Amniotic stem cell (primary cell): ENCODE measurements at regions not wholly inside any gene's neighbourhood (a gene's known extent, or its start where the extent isn't known, plus 50 kb on each side); places are given as distances from the start of the nearest gene placed in this dataset.
A peak's percentile ranks its signal among the peaks of the same experiment; 100 is the strongest.
"Not testable (repeated sequence)": the region's sequence is repeated elsewhere in the genome, so short reads cannot be mapped to it uniquely, and the experiment has no call there.

Experiments used
- DNase-seq: peaks from one replicate; lab custom pipeline; 2025; lab: John Stamatoyannopoulos, UW

GRCh38 chr21:14903172-14903865 is 161.5 kb downstream of the NRIP1 start:
- no peak for DNase-seq

GRCh38 chr21:14901482-14901958 is 163.3 kb downstream of the NRIP1 start:
- DNase-seq, result no peak

- DNase-seq, result no peak
Measured at GRCh38 chr21:14900611-14901010, 164.2 kb downstream of the NRIP1 start.

GRCh38 chr21:14900058-14900457 is 164.7 kb downstream of the NRIP1 start:
- DNase-seq, result no peak

- no peak for DNase-seq
Measured at GRCh38 chr21:14895792-14896191, 169.0 kb downstream of the NRIP1 start.

- DNase-seq, result no peak
Measured at GRCh38 chr21:14890141-14890540, 174.7 kb downstream of the NRIP1 start.

- DNase-seq, result no peak
Measured at GRCh38 chr21:14889080-14889810, 175.6 kb downstream of the NRIP1 start.

- DNase-seq, result no peak
Measured at GRCh38 chr21:14888202-14888601, 176.6 kb downstream of the NRIP1 start.

GRCh38 chr21:14886001-14886400 is 178.8 kb downstream of the NRIP1 start:
- no peak for DNase-seq

GRCh38 chr21:14883351-14883750 is 181.4 kb downstream of the NRIP1 start:
- no peak for DNase-seq

- not testable (repeated sequence) for DNase-seq
Measured at GRCh38 chr21:14882545-14882944, 182.3 kb downstream of the NRIP1 start.

GRCh38 chr21:14881863-14882499 is 182.8 kb downstream of the NRIP1 start:
- no peak for DNase-seq

GRCh38 chr21:14880922-14881321 is 183.9 kb downstream of the NRIP1 start:
- DNase-seq, result peak; percentile 33

- no peak for DNase-seq
Measured at GRCh38 chr21:14879458-14879857, 185.3 kb downstream of the NRIP1 start.

- no peak for DNase-seq
Measured at GRCh38 chr21:14878971-14879370, 185.8 kb downstream of the NRIP1 start.

GRCh38 chr21:14877581-14878228 is 187.1 kb downstream of the NRIP1 start:
- DNase-seq, result no peak

- no peak for DNase-seq
Measured at GRCh38 chr21:14876524-14876840, 188.3 kb downstream of the NRIP1 start.

- DNase-seq, result no peak
Measured at GRCh38 chr21:14875704-14876523, 188.9 kb downstream of the NRIP1 start.

- no peak for DNase-seq
Measured at GRCh38 chr21:14875186-14875585, 189.6 kb downstream of the NRIP1 start.

- no peak for DNase-seq
Measured at GRCh38 chr21:14874379-14874778, 190.4 kb downstream of the NRIP1 start.

GRCh38 chr21:14871861-14872260 is 192.9 kb downstream of the NRIP1 start:
- DNase-seq, result no peak

GRCh38 chr21:14870853-14871149 is 194.0 kb downstream of the NRIP1 start:
- DNase-seq, result no peak
